Kasumi-1 (cell line): ENCODE measurements at regions not wholly inside any gene's neighbourhood (a gene's known extent, or its start where the extent isn't known, plus 50 kb on each side); places are given as distances from the start of the nearest gene placed in this dataset.
"Not testable (repeated sequence)": the region's sequence is repeated elsewhere in the genome, so short reads cannot be mapped to it uniquely, and the experiment has no call there.

ENCODE experiments used
- DNase-seq, 2 experiments: peaks; one replicate each; lab custom pipeline; 2025; lab: John Stamatoyannopoulos, UW

GRCh38 chr10:124180947-124181549, 87.7 kb upstream of the CHST15 start:
- DNase-seq: no peak

- no peak for DNase-seq
Observed at GRCh38 chr10:124180044-124180745, 86.8 kb upstream of the CHST15 start.

GRCh38 chr10:124179308-124180043, 86.1 kb upstream of the CHST15 start:
- no peak for DNase-seq

GRCh38 chr10:124177180-124177518, 83.8 kb upstream of the CHST15 start:
- DNase-seq: no peak

- no peak for DNase-seq
Observed at GRCh38 chr10:124176349-124177179, 83.2 kb upstream of the CHST15 start.

- no peak for DNase-seq
Observed at GRCh38 chr10:124175701-124176348, 82.4 kb upstream of the CHST15 start.

- DNase-seq: no peak
Observed at GRCh38 chr10:124174673-124175645, 81.6 kb upstream of the CHST15 start.

- DNase-seq: no peak
Observed at GRCh38 chr10:124174071-124174566, 80.7 kb upstream of the CHST15 start.

- no peak for DNase-seq
Observed at GRCh38 chr10:124173298-124173900, 80.0 kb upstream of the CHST15 start.

GRCh38 chr10:124172181-124172916, 79.0 kb upstream of the CHST15 start:
- no peak for DNase-seq

GRCh38 chr10:124171561-124171960, 78.2 kb upstream of the CHST15 start:
- DNase-seq: no peak

- no peak for DNase-seq
Observed at GRCh38 chr10:124170631-124171030, 77.2 kb upstream of the CHST15 start.

GRCh38 chr10:124168991-124169802, 75.8 kb upstream of the CHST15 start:
- no peak for DNase-seq

- no peak for DNase-seq
Observed at GRCh38 chr10:124168581-124168980, 75.2 kb upstream of the CHST15 start.

GRCh38 chr10:124167925-124168324, 74.5 kb upstream of the CHST15 start:
- DNase-seq: not testable (repeated sequence)

GRCh38 chr10:124166431-124167125, 73.2 kb upstream of the CHST15 start:
- DNase-seq: no peak

GRCh38 chr10:124165827-124166226, 72.4 kb upstream of the CHST15 start:
- DNase-seq: no peak

- DNase-seq: no peak
Observed at GRCh38 chr10:124165311-124165710, 71.9 kb upstream of the CHST15 start.
